OCI-LY7 (cell line): ENCODE measurements at regions not wholly inside any gene's neighbourhood (a gene's known extent, or its start where the extent isn't known, plus 50 kb on each side); places are given as distances from the start of the nearest gene placed in this dataset.

ENCODE experiments used
- BruUV-seq: library from RNA; stranded (reverse); fragments of 400-500 nt; replicated peaks from 2 replicates; lab custom pipeline; 2021; lab: Mats Ljungman, UMichigan
- CTCF ChIA-PET: fragments of 300-600 bp; sonication (Branson Sonifier 250); formaldehyde crosslinking; loops from one replicate; lab custom pipeline; 2022; ENCODE audit warnings: antibody characterized with exemption; ENCODE audit not compliant: unreplicated experiment; lab: Charles Lee
- POLR2A ChIA-PET: fragments of 300-600 bp; sonication (Branson Sonifier 250); formaldehyde crosslinking; loops from one replicate; lab custom pipeline; 2022; ENCODE audit warnings: antibody characterized with exemption; lab: Charles Lee
- DNase-seq: peaks from one replicate; pipeline ENCODE4 v3.0.0-alpha.2; 2015; ENCODE audit warnings: low spot score
- H2AFZ ChIP-seq: fragments of 200-600 bp; sonication (generic), shearing (Covaris generic); 2 replicates; pipeline ENCODE4 v1.6.1; 2014; ENCODE audit warnings: mild to moderate bottlenecking, antibody characterized with exemption, low read length, moderate library complexity
- H3K27ac ChIP-seq: fragments of 200-600 bp; sonication (generic); 2 replicates; pipeline ENCODE4 v1.5.1; 2014; ENCODE audit warnings: mixed run types, low read depth, mild to moderate bottlenecking, moderate library complexity, low read length, inconsistent platforms; ENCODE audit not compliant: poor library complexity, severe bottlenecking
- H3K36me3 ChIP-seq: fragments of 200-600 bp; sonication (generic); 2 replicates; pipeline ENCODE4 v1.6.1; 2014; ENCODE audit warnings: mild to moderate bottlenecking, antibody characterized with exemption, low read length, moderate library complexity, mixed read lengths; ENCODE audit not compliant: insufficient read depth
- H3K4me1 ChIP-seq: fragments of 200-600 bp; sonication (generic); 2 replicates; pipeline ENCODE4 v1.5.1; 2014; ENCODE audit warnings: mild to moderate bottlenecking, low read length; ENCODE audit not compliant: insufficient read depth, poor library complexity, severe bottlenecking
- H3K4me2 ChIP-seq: fragments of 200-600 bp; sonication (generic); 2 replicates; pipeline ENCODE4 v1.6.1; 2014; ENCODE audit warnings: mild to moderate bottlenecking, low read length
- H3K4me3 ChIP-seq: fragments of 200-600 bp; sonication (generic); 2 replicates; pipeline ENCODE4 v1.5.1; 2014; ENCODE audit warnings: mild to moderate bottlenecking, low read depth, low read length; ENCODE audit not compliant: poor library complexity, severe bottlenecking
- H3K79me2 ChIP-seq: fragments of 200-600 bp; sonication (generic); 2 replicates; pipeline ENCODE4 v1.6.1; 2016; ENCODE audit warnings: low read depth, mild to moderate bottlenecking, low read length, moderate library complexity, mixed read lengths; ENCODE audit not compliant: insufficient read depth
- H3K9me2 ChIP-seq: fragments of 200-600 bp; sonication (generic); 2 replicates; pipeline ENCODE4 v1.6.1; 2016; ENCODE audit warnings: mild to moderate bottlenecking, low read length, mixed read lengths; ENCODE audit not compliant: insufficient read depth
- H3K9me3 ChIP-seq: fragments of 200-600 bp; sonication (generic); 2 replicates; pipeline ENCODE4 v1.6.1; 2014; ENCODE audit warnings: mild to moderate bottlenecking, mixed run types, low read length, mixed read lengths
- H4K20me1 ChIP-seq: fragments of 200-600 bp; sonication (generic); 2 replicates; pipeline ENCODE4 v1.6.1; 2014; ENCODE audit warnings: mild to moderate bottlenecking, antibody characterized with exemption, low read length, moderate library complexity, mixed read lengths; ENCODE audit not compliant: insufficient read depth
- EZH2phosphoT487 ChIP-seq: fragments of 200-600 bp; sonication (generic); IDR thresholded peaks from 2 replicates; pipeline ENCODE4 v1.6.1; 2018; ENCODE audit warnings: low read depth, borderline replicate concordance, mild to moderate bottlenecking, mixed run types, antibody characterized with exemption, low read length, moderate library complexity, mixed read lengths
- intact Hi-C: fragments of 100-400 bp; cut with micrococcal nuclease; formaldehyde crosslinking; loops from one replicate; pipeline ENCODE4 v1.10.0; 2022; ENCODE audit not compliant: unreplicated experiment
- TF ChIP-seq, protein P1 (sequence below): fragments of 200-600 bp; sonication (generic); conservative IDR thresholded peaks from 2 replicates; pipeline ENCODE4 v1.5.1; 2014; ENCODE audit warnings: mild to moderate bottlenecking, antibody characterized with exemption, low read length, moderate library complexity, mixed read lengths

DNA sequence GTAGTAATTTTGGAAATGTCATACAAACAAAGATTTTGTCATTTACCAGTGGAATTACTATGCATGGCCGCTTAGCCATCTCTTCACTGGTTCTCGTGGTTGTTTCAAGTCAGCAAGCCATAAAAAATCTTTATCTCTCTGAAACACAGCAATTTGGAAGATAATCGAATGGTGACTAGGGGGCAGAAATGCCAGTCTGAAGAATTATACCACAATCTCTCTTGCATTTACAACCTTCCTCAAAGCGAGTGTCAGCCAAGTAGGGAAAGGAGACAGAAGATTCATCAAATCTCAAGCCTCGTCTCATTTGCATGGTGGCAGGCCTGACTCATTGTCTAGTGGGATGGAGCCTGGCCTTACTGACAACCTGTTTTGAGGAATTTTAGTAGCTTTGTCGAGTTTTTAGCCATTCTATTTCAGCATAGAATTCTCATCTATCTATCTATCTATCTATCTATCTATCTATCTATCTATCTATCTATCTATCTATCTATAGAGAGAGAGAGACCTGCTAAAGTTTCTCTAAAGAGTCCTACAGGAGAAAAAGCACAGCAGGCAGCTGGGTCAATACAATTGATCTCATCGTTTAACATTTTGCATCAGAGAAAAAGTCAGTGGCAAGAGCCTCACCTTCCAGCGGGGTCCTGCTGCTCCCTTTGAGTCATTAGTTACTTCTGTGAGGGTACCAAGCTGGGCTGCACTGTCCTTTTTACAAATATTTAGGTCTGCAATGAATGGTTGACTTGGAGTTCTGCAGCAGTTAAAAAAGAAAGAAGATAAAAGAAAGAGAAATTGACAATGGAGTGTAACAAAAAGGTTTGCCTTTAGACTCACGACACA is 572.8 kb downstream of the TFAP2A start:
- Histone ChIP-seq H3K27ac (no peak overlapping the region), H3K9me3 (no peaks in the 10 kb centered on the region), H3K9me2 (no peaks in the 10 kb centered on the region), H3K79me2 (no peaks in the 10 kb centered on the region), H2AFZ (no peak overlapping the region), H3K4me2 (no peak overlapping the region), H3K4me3 (no peak overlapping the region), H3K4me1 (no peaks in the 10 kb centered on the region), H3K36me3 (no peaks in the 10 kb centered on the region), H4K20me1 (no peaks in the 10 kb centered on the region)
- BruUV-seq = no TSS peak
- no peak for TF ChIP-seq EZH2phosphoT487
- TF ChIP-seq, protein P1, sequence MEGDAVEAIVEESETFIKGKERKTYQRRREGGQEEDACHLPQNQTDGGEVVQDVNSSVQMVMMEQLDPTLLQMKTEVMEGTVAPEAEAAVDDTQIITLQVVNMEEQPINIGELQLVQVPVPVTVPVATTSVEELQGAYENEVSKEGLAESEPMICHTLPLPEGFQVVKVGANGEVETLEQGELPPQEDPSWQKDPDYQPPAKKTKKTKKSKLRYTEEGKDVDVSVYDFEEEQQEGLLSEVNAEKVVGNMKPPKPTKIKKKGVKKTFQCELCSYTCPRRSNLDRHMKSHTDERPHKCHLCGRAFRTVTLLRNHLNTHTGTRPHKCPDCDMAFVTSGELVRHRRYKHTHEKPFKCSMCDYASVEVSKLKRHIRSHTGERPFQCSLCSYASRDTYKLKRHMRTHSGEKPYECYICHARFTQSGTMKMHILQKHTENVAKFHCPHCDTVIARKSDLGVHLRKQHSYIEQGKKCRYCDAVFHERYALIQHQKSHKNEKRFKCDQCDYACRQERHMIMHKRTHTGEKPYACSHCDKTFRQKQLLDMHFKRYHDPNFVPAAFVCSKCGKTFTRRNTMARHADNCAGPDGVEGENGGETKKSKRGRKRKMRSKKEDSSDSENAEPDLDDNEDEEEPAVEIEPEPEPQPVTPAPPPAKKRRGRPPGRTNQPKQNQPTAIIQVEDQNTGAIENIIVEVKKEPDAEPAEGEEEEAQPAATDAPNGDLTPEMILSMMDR = no peak
- intact Hi-C loops = no loop called here
- ChIA-PET POLR2A (interaction anchor here (0.7 kb wide), 1 partner anchor 363 kb away, joined by 4 read pairs; no protein-coding TSS in a partner anchor), CTCF (no interaction called here)
- no peak for DNase-seq

DNA sequence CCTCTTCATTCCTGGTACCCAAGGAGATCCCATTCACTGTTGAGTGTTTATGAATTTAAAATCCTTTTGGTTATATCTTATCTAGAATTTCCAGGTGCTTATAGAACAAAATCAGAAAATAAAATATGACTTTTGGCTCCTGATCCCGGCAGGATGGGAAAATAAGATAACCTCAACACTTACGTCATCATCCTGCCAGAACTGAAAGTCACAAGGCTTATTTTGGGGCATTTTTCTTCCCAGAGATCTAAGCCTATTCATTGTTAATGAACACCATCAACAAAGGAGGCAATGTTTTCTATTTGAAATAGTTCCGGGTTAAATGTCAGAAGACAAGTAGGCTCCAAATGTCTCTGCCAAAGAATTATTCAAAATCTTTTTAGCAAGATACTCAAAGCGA is 580.6 kb downstream of the TFAP2A start:
- H3K36me3 ChIP-seq = no peaks in the 10 kb centered on the region
- no peaks in the 10 kb centered on the region for H3K9me2 ChIP-seq
- no peaks in the 10 kb centered on the region for H3K9me3 ChIP-seq
- H3K27ac ChIP-seq = no peak overlapping the region
- no peak overlapping the region for H2AFZ ChIP-seq
- POLR2A ChIA-PET = no interaction called here
- no peaks in the 10 kb centered on the region for H3K79me2 ChIP-seq
- no peak for DNase-seq
- H3K4me3 ChIP-seq = no peak overlapping the region
- TF ChIP-seq EZH2phosphoT487 = no peak
- TF ChIP-seq, protein P1 = no peak
- BruUV-seq = no TSS peak
- intact Hi-C loops = no loop called here
- H3K4me1 ChIP-seq = no peaks in the 10 kb centered on the region
- CTCF ChIA-PET = no interaction called here
- H4K20me1 ChIP-seq = no peaks in the 10 kb centered on the region
- H3K4me2 ChIP-seq = no peak overlapping the region

DNA sequence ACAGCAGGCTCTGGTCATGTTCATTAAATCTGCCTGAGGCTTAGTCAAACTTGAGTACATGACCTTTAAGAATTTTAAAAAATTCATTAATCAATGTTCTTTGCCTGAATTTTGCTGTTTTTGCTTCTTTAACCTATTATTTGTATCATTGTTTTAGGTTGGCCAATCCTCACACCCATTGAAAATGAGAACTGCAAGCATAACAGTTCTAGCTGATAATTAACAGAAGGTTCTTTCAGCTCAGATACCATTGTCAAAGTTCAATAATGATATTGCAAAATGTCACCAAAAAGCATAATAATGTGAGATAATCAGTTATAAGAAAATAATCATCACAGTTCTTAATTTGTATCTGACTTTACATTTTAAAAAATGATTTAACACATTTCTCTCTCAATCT is 583.1 kb downstream of the TFAP2A start:
- no TSS peak for BruUV-seq
- Histone ChIP-seq H3K36me3 (no peaks in the 10 kb centered on the region), H3K4me1 (no peaks in the 10 kb centered on the region), H3K9me2 (no peaks in the 10 kb centered on the region), H3K9me3 (no peaks in the 10 kb centered on the region), H3K4me2 (no peak overlapping the region), H2AFZ (no peak overlapping the region), H4K20me1 (no peaks in the 10 kb centered on the region), H3K27ac (no peak overlapping the region), H3K79me2 (no peaks in the 10 kb centered on the region), H3K4me3 (no peak overlapping the region)
- no peak for DNase-seq
- ChIA-PET POLR2A (no interaction called here), CTCF (no interaction called here)
- TF ChIP-seq, protein P1 = no peak
- TF ChIP-seq EZH2phosphoT487 = no peak
- intact Hi-C loops = no loop called here
